ENCODE measurements at regions not wholly inside any gene's neighbourhood (a gene's known extent, or its start where the extent isn't known, plus 50 kb on each side); places are given as distances from the start of the nearest gene placed in this dataset.

- Histone ChIP-seq H2AFZ (ENCODE audit: insufficient read depth, low read depth, low read length, poor library complexity, severe bottlenecking) (no peak overlapping the region), H4K20me1 (ENCODE audit: control insufficient read depth, insufficient read depth, low read length, poor library complexity, severe bottlenecking) (no peaks in the 10 kb centered on the region), H3K4me1 (ENCODE audit: control insufficient read depth in 2 of 2, insufficient read depth in 2 of 2, low read length in 2 of 2) (no peaks in the 10 kb centered on the region), H3K79me2 (ENCODE audit: control insufficient read depth, insufficient read depth, low read length) (no peaks in the 10 kb centered on the region), H3K36me3 (replicated peaks in 1 of 2; ENCODE audit: control extremely low read depth in 1 of 2, control insufficient read depth in 1 of 2, extremely low read depth in 1 of 2, insufficient read depth in 2 of 2, low read length in 1 of 2) (no peaks in the 10 kb centered on the region), H3K27me3 (replicated peaks in 1 of 4; ENCODE audit: control extremely low read depth in 1 of 4, control insufficient read depth in 3 of 4, insufficient read depth in 4 of 4, low read length in 3 of 4) (no peaks in the 10 kb centered on the region), H3K9me3 (ENCODE audit: control extremely low read depth in 1 of 3, control insufficient read depth in 2 of 3, insufficient read depth in 1 of 3, low read length in 2 of 3) (peaks cover 0 to under 1% (median 0%) of the 10 kb centered on the region in 3 donors), H3K4me3 (ENCODE audit: control extremely low read depth in 1 of 5, extremely low read depth in 1 of 5, insufficient read depth in 1 of 5, low read depth in 2 of 5, low read length in 4 of 5) (no peak overlapping the region), H3K27ac (ENCODE audit: low read length in 2 of 2) (no peak overlapping the region), H3K9ac (ENCODE audit: low read length) (no peak overlapping the region), H3K4me2 (replicated peaks; ENCODE audit: low read depth, low read length, poor library complexity, severe bottlenecking) (no peak overlapping the region)
- H3K4me1 Mint-ChIP-seq: no peaks in the 10 kb centered on the region
- peaks cover 3% of the 10 kb centered on the region for H3K27me3 Mint-ChIP-seq
- ChIA-PET CTCF (interaction anchor here (0.9 kb wide), 1 partner anchor 194 kb away, joined by 3 read pairs; no protein-coding TSS in a partner anchor), POLR2A (no interaction called here)
- 53% methylated on average over 4 of the region's 4 CpGs for WGBS (ENCODE audit: insufficient coverage)
- H3K9me3 Mint-ChIP-seq (ENCODE audit: insufficient read depth): peaks cover under 1% of the 10 kb centered on the region
- no peak overlapping the region for H3K4me3 Mint-ChIP-seq
- H3K27ac Mint-ChIP-seq: no peak overlapping the region
- TF ChIP-seq EZH2 (IDR thresholded peaks at IDR 0.05; ENCODE audit: borderline replicate concordance, insufficient read depth, low read depth, low read length, poor library complexity, severe bottlenecking) (no peak), CTCF (IDR thresholded peaks at IDR 0.05) (no peak)
- ATAC-seq (ENCODE audit: low read depth) (no peak), DNase-seq (no peak)
- intact Hi-C loops (cut with micrococcal nuclease): no loop called here
Observed at GRCh38 chr18:8890957-8891464, 185.7 kb downstream of the MTCL1 start.

- DNase-seq (no peak), ATAC-seq (ENCODE audit: low read depth) (no peak)
- no peak overlapping the region for H2AFZ ChIP-seq (ENCODE audit: insufficient read depth, low read depth, low read length, poor library complexity, severe bottlenecking)
- no peak overlapping the region for H3K27ac Mint-ChIP-seq
- no peaks in the 10 kb centered on the region for H3K4me1 Mint-ChIP-seq
- H3K79me2 ChIP-seq (ENCODE audit: control insufficient read depth, insufficient read depth, low read length): no peaks in the 10 kb centered on the region
- no peak overlapping the region for H3K27ac ChIP-seq (ENCODE audit: low read length in 2 of 2)
- ChIA-PET POLR2A (no interaction called here), CTCF (no interaction called here)
- intact Hi-C loops (cut with micrococcal nuclease): no loop called here
- TF ChIP-seq EZH2 (IDR thresholded peaks at IDR 0.05; ENCODE audit: borderline replicate concordance, insufficient read depth, low read depth, low read length, poor library complexity, severe bottlenecking): no peak
- TF ChIP-seq CTCF (IDR thresholded peaks at IDR 0.05): no peak
- H3K4me3 ChIP-seq (ENCODE audit: control extremely low read depth in 1 of 5, extremely low read depth in 1 of 5, insufficient read depth in 1 of 5, low read depth in 2 of 5, low read length in 4 of 5): no peak overlapping the region
- no peaks in the 10 kb centered on the region for H3K36me3 ChIP-seq (replicated peaks in 1 of 2; ENCODE audit: control extremely low read depth in 1 of 2, control insufficient read depth in 1 of 2, extremely low read depth in 1 of 2, insufficient read depth in 2 of 2, low read length in 1 of 2)
- H3K9ac ChIP-seq (ENCODE audit: low read length): no peak overlapping the region
- no peaks in the 10 kb centered on the region for H3K27me3 ChIP-seq (replicated peaks in 1 of 4; ENCODE audit: control extremely low read depth in 1 of 4, control insufficient read depth in 3 of 4, insufficient read depth in 4 of 4, low read length in 3 of 4)
- no peak overlapping the region for H3K4me2 ChIP-seq (replicated peaks; ENCODE audit: low read depth, low read length, poor library complexity, severe bottlenecking)
- no peaks in the 10 kb centered on the region for H3K4me1 ChIP-seq (ENCODE audit: control insufficient read depth in 2 of 2, insufficient read depth in 2 of 2, low read length in 2 of 2)
- peaks cover 3% of the 10 kb centered on the region for H3K9me3 Mint-ChIP-seq (ENCODE audit: insufficient read depth)
- no peaks in the 10 kb centered on the region for H4K20me1 ChIP-seq (ENCODE audit: control insufficient read depth, insufficient read depth, low read length, poor library complexity, severe bottlenecking)
- no CpG with 5 or more reads among the region's 2 CpGs for WGBS (ENCODE audit: insufficient coverage)
- H3K4me3 Mint-ChIP-seq: no peak overlapping the region
- H3K27me3 Mint-ChIP-seq: peaks cover 3% of the 10 kb centered on the region
- H3K9me3 ChIP-seq (ENCODE audit: control extremely low read depth in 1 of 3, control insufficient read depth in 2 of 3, insufficient read depth in 1 of 3, low read length in 2 of 3): peaks cover 0 to 3% (median 0%) of the 10 kb centered on the region in 3 donors
Observed at GRCh38 chr18:8893221-8893620, 187.9 kb downstream of the MTCL1 start.
